Adrenal gland (tissue), 9 donors: ENCODE measurements at regions not wholly inside any gene's neighbourhood (a gene's known extent, or its start where the extent isn't known, plus 50 kb on each side); places are given as distances from the start of the nearest gene placed in this dataset.

Experiments used
- DNase-seq, 7 donors: peaks; one replicate each; pipeline ENCODE4 v3.0.0-alpha.2; 2019 to 2020
- H3K27ac ChIP-seq, 5 donors: fragments of 200-600 bp; sonication (generic) in 4 of 5; 1 replicate in 3 of 5; 2 replicates in 2 of 5; pipeline versions ENCODE4 v1.5.1 to v1.8.0; 2016 to 2020; ENCODE audit warnings: mild to moderate bottlenecking in 1 of 5
- H3K27me3 ChIP-seq: fragments of 200-600 bp; 2 replicates; pipeline ENCODE4 v1.8.0; 2021
- H3K36me3 ChIP-seq, 2 donors: fragments of 200-600 bp; replicated peaks in 1 of 2; 1 replicate in 1 of 2; 2 replicates in 1 of 2; pipeline versions ENCODE4 v1.5.1 to v1.8.0; 2018 to 2022
- H3K4me1 ChIP-seq, 2 donors: fragments of 200-600 bp; replicated peaks in 1 of 2; 1 replicate in 1 of 2; 2 replicates in 1 of 2; pipeline versions ENCODE4 v1.5.1 to v1.8.0; 2018 to 2021
- H3K4me3 ChIP-seq, 4 donors: fragments of 200-600 bp; sonication (generic) in 3 of 4; one replicate each; pipeline ENCODE4 v1.5.1; 2016 to 2018
- H3K9me3 ChIP-seq, 3 donors: fragments of 200-600 bp; sonication (generic) in 1 of 3; replicated peaks in 1 of 3; 1 replicate in 2 of 3; 2 replicates in 1 of 3; pipeline versions ENCODE4 v1.5.1 to v1.8.0; 2016 to 2021
- CTCF ChIP-seq, 6 experiments: fragments of 450-650 bp in 4 of 6; fragments of 200-600 bp in 2 of 6; sonication (generic) in 1 of 6; IDR thresholded peaks; 1 replicate in 5 of 6; 2 replicates in 1 of 6; pipeline versions ENCODE4 v1.5.1 to v1.8.0; 2016 to 2021; ENCODE audit warnings: antibody characterized with exemption in 6 of 6, mild to moderate bottlenecking in 2 of 6, moderate library complexity in 1 of 6
- POLR2A ChIP-seq, 2 donors: fragments of 450-650 bp; IDR thresholded peaks; one replicate each; pipeline ENCODE4 v1.6.1; 2017; ENCODE audit warnings: antibody characterized with exemption in 2 of 2, mild to moderate bottlenecking in 2 of 2, moderate library complexity in 1 of 2
- WGBS, 4 donors: extraction: QIAGEN DNeasy Blood & Tissue Kit in 2 of 4; methylation state at CpG; one replicate each; pipeline versions ENCODE4 v1.1.5 to v1.1.7; 2013 to 2017; 5-methylcytosine and 5-hydroxymethylcytosine counted together
- intact Hi-C, 2 donors: fragments of 100-400 bp; cut with DNase I; formaldehyde crosslinking; loops; one replicate each; pipeline versions ENCODE4 v1.14.1 to v1.15.0; 2022 to 2023
- donor health status: healthy with polysubstance abuse.
- donor health status: Bipolar disorder and iron deficiency.
- donor health status: DM: yes; HTN: yes; CAD: no.
- donor health status: DM: no; HTN: no; CAD: no.
- donor health status: DM: no; HTN: no; CAD: no.

- Histone ChIP-seq H3K27me3 (no peaks in the 10 kb centered on the region), H3K36me3 (no peaks in the 10 kb centered on the region), H3K4me3 (no peak overlapping the region), H3K4me1 (no peaks in the 10 kb centered on the region), H3K27ac (no peak overlapping the region), H3K9me3 (no peaks in the 10 kb centered on the region)
- 76 to 85% (median 81%) methylated on average over 4 of the region's 4 CpGs for WGBS, 4 donors
- TF ChIP-seq POLR2A (IDR thresholded peaks at IDR 0.05) (no peak), CTCF (IDR thresholded peaks at IDR 0.05) (no peak)
- no peak for DNase-seq
- intact Hi-C loops = no loop called here
Measured at GRCh38 chr3:40593351-40593750, 68.6 kb downstream of the ZNF621 start.

GRCh38 chr3:40597441-40597840, 72.7 kb downstream of the ZNF621 start:
- H3K9me3 ChIP-seq = no peaks in the 10 kb centered on the region
- H3K4me1 ChIP-seq = no peaks in the 10 kb centered on the region
- H3K27me3 ChIP-seq = no peaks in the 10 kb centered on the region
- intact Hi-C loops = no loop called here
- no peaks in the 10 kb centered on the region for H3K36me3 ChIP-seq
- WGBS, 4 donors = 87 to 94% (median 92%) methylated on average over 3 of the region's 3 CpGs
- no peak for DNase-seq
- no peak overlapping the region for H3K4me3 ChIP-seq
- no peak for TF ChIP-seq CTCF (IDR thresholded peaks at IDR 0.05)
- no peak for TF ChIP-seq POLR2A (IDR thresholded peaks at IDR 0.05)
- no peak overlapping the region for H3K27ac ChIP-seq

- Histone ChIP-seq H3K4me3 (no peak overlapping the region), H3K9me3 (no peaks in the 10 kb centered on the region), H3K27ac (no peak overlapping the region), H3K4me1 (no peaks in the 10 kb centered on the region), H3K36me3 (no peaks in the 10 kb centered on the region), H3K27me3 (no peaks in the 10 kb centered on the region)
- TF ChIP-seq POLR2A (IDR thresholded peaks at IDR 0.05) = no peak
- no peak for TF ChIP-seq CTCF (IDR thresholded peaks at IDR 0.05)
- intact Hi-C loops = no loop called here
- no peak for DNase-seq
Measured at GRCh38 chr3:40598338-40598737, 73.6 kb downstream of the ZNF621 start.

- Histone ChIP-seq H3K27me3 (no peaks in the 10 kb centered on the region), H3K4me1 (no peaks in the 10 kb centered on the region), H3K27ac (no peak overlapping the region), H3K36me3 (no peaks in the 10 kb centered on the region), H3K9me3 (no peaks in the 10 kb centered on the region), H3K4me3 (no peak overlapping the region)
- DNase-seq = no peak
- intact Hi-C loops = no loop called here
- TF ChIP-seq POLR2A (IDR thresholded peaks at IDR 0.05) (no peak), CTCF (IDR thresholded peaks at IDR 0.05) (no peak)
- 82 to 91% (median 87%) methylated on average over 3 of the region's 3 CpGs for WGBS, 4 donors
Measured at GRCh38 chr3:40598962-40599361, 74.2 kb downstream of the ZNF621 start.
